Cardiac fibroblast (primary cell): ENCODE measurements at regions not wholly inside any gene's neighbourhood (a gene's known extent, or its start where the extent isn't known, plus 50 kb on each side); places are given as distances from the start of the nearest gene placed in this dataset.

Experiments
- DNase-seq, 2 donors: peaks; one replicate each; pipeline versions ENCODE4 v3.0.0 to v3.0.0-alpha.2; 2010; ENCODE audit warnings: low read depth in 2 of 2
- H3K4me3 ChIP-seq, 2 donors: replicated peaks in 1 of 2; 1 replicate in 1 of 2; 2 replicates in 1 of 2; pipeline ENCODE4 v1.5.1; 2011; ENCODE audit warnings: low read depth in 2 of 2, low read length in 2 of 2, mild to moderate bottlenecking in 2 of 2, moderate library complexity in 1 of 2
- CTCF ChIP-seq: IDR thresholded peaks from one replicate; pipeline ENCODE4 v1.5.1; 2011; ENCODE audit warnings: low read depth, mild to moderate bottlenecking, low read length, inconsistent platforms

DNA sequence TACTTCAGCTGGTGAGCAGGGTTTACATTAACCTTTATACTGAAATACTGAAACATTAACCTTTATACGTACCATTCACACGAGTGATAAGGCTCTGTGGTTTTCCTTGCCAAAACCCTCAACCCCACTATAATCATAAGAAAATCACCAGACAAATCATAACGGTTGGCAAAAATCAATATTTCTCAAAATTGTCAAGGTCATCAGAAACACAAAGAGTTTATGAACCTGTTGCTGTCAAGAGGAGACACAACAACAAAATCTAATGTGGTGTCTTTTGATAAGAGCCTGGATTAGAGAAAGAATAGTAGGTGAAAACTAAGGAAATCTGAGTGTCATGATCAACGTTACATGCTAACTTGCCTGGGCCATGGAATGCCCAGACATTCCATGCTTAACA, 396.9 kb upstream of the TMEFF2 start:
- H3K4me3 ChIP-seq: no peak overlapping the region
- TF ChIP-seq CTCF: no peak
- DNase-seq: no peak

DNA sequence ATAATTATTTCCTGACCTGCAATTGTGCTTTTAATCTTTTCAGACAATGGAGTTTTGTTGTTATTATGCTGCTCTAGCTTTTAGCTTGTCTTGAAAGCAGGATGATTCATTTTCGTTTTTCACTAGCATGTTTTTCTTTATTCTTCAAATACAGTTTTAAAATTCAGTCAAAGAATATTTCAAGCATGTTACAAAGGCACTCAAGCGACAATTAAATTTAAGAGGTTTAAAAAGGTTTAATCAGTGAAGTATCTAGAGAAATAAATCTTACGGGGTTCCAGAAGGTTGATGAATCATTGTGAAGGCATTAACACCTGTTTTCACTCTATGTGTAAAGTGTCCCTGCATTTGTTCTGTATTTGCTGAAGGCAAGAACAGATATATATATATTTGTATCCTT, 390.7 kb upstream of the TMEFF2 start:
- TF ChIP-seq CTCF: no peak
- H3K4me3 ChIP-seq: no peak overlapping the region
- no peak for DNase-seq

DNA sequence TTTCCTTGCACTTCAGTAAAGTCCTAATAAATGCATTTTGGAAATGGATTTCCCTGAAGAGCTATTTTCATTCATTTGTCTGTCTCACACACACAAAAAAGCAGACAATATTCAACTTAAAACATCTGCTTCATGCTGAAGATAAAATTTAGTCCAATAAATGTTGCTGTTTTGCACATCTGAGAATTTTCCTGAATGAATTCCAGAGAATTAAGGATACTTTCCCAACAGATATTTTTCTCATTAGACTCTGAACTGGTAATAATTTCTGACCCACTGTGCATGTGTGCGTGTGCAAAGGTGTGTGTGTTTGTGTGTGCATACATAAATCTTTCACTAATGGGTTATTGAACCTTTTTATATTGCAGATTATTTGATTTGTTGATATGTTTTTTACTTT, 390.2 kb upstream of the TMEFF2 start:
- no peak for DNase-seq
- no peak for TF ChIP-seq CTCF
- no peak overlapping the region for H3K4me3 ChIP-seq

DNA sequence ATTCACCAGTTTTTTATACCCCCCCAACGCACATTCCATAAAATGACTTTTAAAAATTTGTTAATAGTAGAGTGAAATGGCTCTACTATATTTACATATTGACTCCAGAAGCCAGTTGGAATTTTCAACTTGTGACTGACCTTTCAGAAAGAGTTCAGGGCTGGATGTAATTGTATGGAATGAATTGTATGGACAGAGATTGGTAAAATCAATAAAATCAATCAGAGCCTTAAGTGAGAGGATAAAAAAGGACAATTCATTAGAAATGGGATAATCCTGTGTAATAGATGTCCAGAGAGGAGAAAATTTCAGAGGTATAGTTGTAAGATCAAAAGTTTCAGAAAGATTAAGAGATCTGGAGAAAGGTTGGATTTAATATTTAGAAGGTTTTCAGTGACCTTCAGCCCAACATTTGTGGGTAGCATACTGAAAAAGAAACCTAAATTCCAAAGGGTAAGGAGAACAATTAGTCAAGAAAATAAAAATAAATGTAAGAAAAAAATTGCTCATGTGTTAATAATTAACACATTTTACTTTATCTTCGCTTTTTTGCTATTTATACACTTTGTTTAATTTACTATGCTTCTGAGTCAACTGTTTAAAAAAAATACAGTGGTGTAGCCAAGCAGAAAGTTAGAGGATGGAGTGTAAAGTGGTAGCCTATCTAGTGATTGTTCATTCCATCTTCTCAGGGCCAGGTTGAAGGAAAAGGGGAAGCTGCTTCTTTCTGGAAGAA, 385.4 kb upstream of the TMEFF2 start:
- DNase-seq: no peak
- H3K4me3 ChIP-seq: no peak overlapping the region
- no peak for TF ChIP-seq CTCF

DNA sequence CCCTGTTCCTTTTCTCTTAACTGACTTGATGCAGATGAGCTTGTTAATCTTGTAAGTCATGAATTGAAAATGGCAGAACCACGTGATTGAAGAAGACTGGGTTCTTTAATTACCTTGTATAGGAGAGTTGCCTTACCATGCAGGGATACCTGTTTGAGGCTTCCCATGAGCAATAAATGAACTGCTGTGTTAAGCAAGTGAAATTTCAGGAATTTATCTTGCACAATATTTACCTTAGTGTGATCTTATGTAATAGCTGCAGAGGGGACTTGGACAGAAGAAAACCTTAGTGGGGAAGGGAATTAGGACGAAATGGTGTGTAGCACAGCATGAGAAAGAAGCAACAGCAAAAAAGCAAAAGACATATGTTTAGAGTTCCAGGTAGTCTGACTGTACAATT, 384.0 kb upstream of the TMEFF2 start:
- TF ChIP-seq CTCF: no peak
- no peak for DNase-seq
- H3K4me3 ChIP-seq: no peak overlapping the region

DNA sequence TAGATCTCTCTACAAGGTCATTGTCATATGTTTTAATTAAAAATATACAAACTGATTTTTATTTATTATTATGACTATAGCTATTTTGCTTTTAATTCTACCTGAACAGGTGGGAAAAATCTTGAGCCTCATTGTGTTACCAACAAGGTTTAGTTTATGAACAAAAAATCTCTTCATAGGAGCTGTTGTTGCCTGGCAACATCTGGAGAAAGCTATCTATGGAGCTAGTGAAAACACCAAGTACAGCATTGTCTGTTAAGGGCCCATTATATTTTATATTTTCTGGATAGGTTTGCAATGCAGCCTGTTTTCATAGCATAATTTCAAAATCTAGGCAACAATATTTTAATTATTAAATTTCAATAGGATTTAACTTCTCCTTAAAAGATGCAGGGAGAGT, 383.0 kb upstream of the TMEFF2 start:
- TF ChIP-seq CTCF: no peak
- no peak overlapping the region for H3K4me3 ChIP-seq
- no peak for DNase-seq

GRCh38 chr2:192574552-192574951, 379.8 kb upstream of the TMEFF2 start:
- no peak for TF ChIP-seq CTCF
- no peak for DNase-seq
- no peak overlapping the region for H3K4me3 ChIP-seq
